ENCODE measurements at regions not wholly inside any gene's neighbourhood (a gene's known extent, or its start where the extent isn't known, plus 50 kb on each side); places are given as distances from the start of the nearest gene placed in this dataset.

DNA sequence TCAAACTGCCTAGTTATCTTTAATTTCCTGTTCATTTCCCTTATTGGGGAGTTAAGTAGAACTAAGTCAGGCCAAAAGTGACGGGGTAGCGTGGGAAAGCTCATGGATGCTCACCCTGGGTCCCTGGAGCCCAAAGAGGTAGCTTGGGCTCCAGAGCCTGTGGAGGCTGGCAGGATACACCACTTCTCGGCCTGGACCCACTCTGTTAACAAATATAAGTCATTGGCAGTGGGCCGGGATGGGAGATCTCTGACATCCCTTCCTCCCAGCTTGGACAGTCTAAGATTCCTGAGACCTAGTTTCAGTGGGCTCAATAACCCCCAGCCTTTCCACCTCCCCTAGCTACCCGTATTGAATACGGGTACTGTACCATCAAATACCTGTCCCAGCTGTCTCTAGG lies 106.1 kb downstream of the EFNB1 start:
- TF ChIP-seq, protein P1, sequence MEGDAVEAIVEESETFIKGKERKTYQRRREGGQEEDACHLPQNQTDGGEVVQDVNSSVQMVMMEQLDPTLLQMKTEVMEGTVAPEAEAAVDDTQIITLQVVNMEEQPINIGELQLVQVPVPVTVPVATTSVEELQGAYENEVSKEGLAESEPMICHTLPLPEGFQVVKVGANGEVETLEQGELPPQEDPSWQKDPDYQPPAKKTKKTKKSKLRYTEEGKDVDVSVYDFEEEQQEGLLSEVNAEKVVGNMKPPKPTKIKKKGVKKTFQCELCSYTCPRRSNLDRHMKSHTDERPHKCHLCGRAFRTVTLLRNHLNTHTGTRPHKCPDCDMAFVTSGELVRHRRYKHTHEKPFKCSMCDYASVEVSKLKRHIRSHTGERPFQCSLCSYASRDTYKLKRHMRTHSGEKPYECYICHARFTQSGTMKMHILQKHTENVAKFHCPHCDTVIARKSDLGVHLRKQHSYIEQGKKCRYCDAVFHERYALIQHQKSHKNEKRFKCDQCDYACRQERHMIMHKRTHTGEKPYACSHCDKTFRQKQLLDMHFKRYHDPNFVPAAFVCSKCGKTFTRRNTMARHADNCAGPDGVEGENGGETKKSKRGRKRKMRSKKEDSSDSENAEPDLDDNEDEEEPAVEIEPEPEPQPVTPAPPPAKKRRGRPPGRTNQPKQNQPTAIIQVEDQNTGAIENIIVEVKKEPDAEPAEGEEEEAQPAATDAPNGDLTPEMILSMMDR (IDR thresholded peaks at IDR 0.05; ENCODE audit: low read depth, low read length) = no peak
- TF ChIP-seq EZH2phosphoT487 (IDR thresholded peaks at IDR 0.05; ENCODE audit: low read depth) = no peak

Data from OCI-LY3 (cell line).